ENCODE measurements at regions not wholly inside any gene's neighbourhood (a gene's known extent, or its start where the extent isn't known, plus 50 kb on each side); places are given as distances from the start of the nearest gene placed in this dataset.

DNA sequence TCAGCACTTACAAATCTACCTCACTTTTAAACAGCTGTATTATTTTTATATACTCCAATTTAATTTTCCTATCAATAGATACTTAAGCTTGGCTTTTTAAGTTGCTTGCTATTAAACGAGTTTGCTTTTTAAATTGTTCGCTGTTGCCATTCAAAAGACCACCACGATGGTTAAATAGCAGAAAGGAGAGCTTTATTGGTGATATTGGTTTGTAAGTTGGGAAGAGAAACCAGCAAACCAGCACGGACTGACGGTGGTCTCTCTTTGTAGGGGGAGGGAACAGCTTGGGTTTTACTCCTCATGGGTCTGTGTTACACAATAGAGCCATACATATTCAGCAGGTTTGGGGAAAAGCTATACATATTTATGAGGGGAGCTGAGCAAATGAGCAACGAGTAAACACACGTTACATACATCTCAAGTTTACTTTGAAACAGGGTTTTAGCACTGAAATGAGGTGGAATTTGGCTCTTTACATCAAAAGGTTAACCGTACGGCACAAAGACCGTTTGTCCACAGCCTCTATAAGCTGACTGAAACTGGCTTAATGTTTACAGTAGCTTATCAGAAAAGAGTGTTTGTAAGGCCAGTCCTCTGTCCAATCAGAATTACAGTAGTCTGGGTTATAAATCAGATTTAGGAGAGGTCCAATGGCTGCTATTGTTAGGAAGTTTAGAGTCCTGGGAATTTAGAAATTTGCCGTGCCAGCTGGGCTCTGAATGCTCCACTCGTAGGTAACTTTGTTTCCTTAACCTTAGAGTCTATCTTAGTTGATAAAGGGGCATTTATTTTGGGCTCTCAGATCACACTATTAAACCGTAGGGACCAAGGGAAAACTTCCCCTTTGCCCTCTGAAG, 69.7 kb upstream of the DHRS4 start:
- Histone ChIP-seq H3K4me3 (replicated peaks in 1 of 3; ENCODE audit: low read depth in 2 of 3, low read length in 3 of 3) (no peak overlapping the region), H3K4me1 (ENCODE audit: control insufficient read depth in 1 of 2, insufficient read depth in 2 of 2, low read length in 2 of 2) (no peaks in the 10 kb centered on the region), H3K79me2 (ENCODE audit: insufficient read depth, low read length) (no peaks in the 10 kb centered on the region), H2AFZ (ENCODE audit: insufficient read depth, low read depth, low read length, poor library complexity, severe bottlenecking) (no peak overlapping the region), H3K9me3 (replicated peaks in 1 of 2; ENCODE audit: control insufficient read depth in 1 of 2, insufficient read depth in 1 of 2, low read length in 2 of 2) (no peaks in the 10 kb centered on the region), H4K20me1 (ENCODE audit: insufficient read depth, low read length) (no peaks in the 10 kb centered on the region), H3K27ac (ENCODE audit: low read depth in 1 of 2, low read length in 2 of 2) (no peak overlapping the region), H3K4me2 (replicated peaks; ENCODE audit: extremely low read depth, low read length, poor library complexity, severe bottlenecking) (no peak overlapping the region), H3K9ac (ENCODE audit: insufficient read depth, low read length, poor library complexity, severe bottlenecking) (no peak overlapping the region), H3K27me3 (ENCODE audit: control insufficient read depth in 2 of 2, insufficient read depth in 2 of 2, low read length in 2 of 2) (no peaks in the 10 kb centered on the region), H3K36me3 (replicated peaks in 1 of 2; ENCODE audit: control insufficient read depth in 1 of 2, insufficient read depth in 2 of 2, low read length in 2 of 2) (no peaks in the 10 kb centered on the region)
- Mint-ChIP-seq H3K36me3 (no peaks in the 10 kb centered on the region), H3K4me3 (no peak overlapping the region), H3K27ac (no peak overlapping the region), H3K4me1 (no peaks in the 10 kb centered on the region), H3K27me3 (ENCODE audit: low read depth in 3 of 3) (peaks cover 0 to 2% (median 0%) of the 10 kb centered on the region in 3 donors), H3K9me3 (peaks cover 2 to 8% (median 3%) of the 10 kb centered on the region in 7 donors)
- DNase-seq = no peak
- 86% methylated on average over 8 of the region's 13 CpGs for WGBS (ENCODE audit: insufficient coverage)
- TF ChIP-seq, protein P1, sequence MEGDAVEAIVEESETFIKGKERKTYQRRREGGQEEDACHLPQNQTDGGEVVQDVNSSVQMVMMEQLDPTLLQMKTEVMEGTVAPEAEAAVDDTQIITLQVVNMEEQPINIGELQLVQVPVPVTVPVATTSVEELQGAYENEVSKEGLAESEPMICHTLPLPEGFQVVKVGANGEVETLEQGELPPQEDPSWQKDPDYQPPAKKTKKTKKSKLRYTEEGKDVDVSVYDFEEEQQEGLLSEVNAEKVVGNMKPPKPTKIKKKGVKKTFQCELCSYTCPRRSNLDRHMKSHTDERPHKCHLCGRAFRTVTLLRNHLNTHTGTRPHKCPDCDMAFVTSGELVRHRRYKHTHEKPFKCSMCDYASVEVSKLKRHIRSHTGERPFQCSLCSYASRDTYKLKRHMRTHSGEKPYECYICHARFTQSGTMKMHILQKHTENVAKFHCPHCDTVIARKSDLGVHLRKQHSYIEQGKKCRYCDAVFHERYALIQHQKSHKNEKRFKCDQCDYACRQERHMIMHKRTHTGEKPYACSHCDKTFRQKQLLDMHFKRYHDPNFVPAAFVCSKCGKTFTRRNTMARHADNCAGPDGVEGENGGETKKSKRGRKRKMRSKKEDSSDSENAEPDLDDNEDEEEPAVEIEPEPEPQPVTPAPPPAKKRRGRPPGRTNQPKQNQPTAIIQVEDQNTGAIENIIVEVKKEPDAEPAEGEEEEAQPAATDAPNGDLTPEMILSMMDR (IDR thresholded peaks at IDR 0.05) = no peak
- intact Hi-C loops (cut with micrococcal nuclease) = no loop called here

DNA sequence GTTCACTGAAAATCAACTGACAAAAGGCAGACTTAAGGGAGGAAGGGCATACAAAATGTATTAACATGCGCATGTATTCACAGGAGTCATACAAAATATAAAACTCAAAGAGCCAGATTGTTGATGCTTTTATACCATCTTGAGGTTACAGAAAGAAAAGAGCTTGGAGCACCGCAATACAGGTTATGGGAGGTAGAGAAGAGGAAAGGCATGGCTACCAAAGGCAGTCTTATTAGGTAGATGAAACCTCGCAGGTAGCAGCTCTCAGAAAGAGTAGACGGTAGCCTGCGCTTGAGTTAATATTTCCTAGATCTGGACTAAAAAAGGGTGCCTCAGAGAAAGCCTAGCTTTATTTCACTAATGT, 69.0 kb upstream of the DHRS4 start:
- no peak for DNase-seq
- no peak overlapping the region for H3K9ac ChIP-seq (ENCODE audit: insufficient read depth, low read length, poor library complexity, severe bottlenecking)
- H2AFZ ChIP-seq (ENCODE audit: insufficient read depth, low read depth, low read length, poor library complexity, severe bottlenecking) = no peak overlapping the region
- Mint-ChIP-seq H3K4me3 (no peak overlapping the region), H3K27ac (no peak overlapping the region), H3K36me3 (no peaks in the 10 kb centered on the region), H3K4me1 (no peaks in the 10 kb centered on the region), H3K9me3 (peaks cover 2 to 8% (median 3%) of the 10 kb centered on the region in 7 donors), H3K27me3 (ENCODE audit: low read depth in 3 of 3) (peaks cover 0 to 2% (median 0%) of the 10 kb centered on the region in 3 donors)
- TF ChIP-seq, protein P1 (IDR thresholded peaks at IDR 0.05) = no peak
- H3K79me2 ChIP-seq (ENCODE audit: insufficient read depth, low read length) = no peaks in the 10 kb centered on the region
- H3K36me3 ChIP-seq (replicated peaks in 1 of 2; ENCODE audit: control insufficient read depth in 1 of 2, insufficient read depth in 2 of 2, low read length in 2 of 2) = no peaks in the 10 kb centered on the region
- H3K27ac ChIP-seq (ENCODE audit: low read depth in 1 of 2, low read length in 2 of 2) = no peak overlapping the region
- H3K4me3 ChIP-seq (replicated peaks in 1 of 3; ENCODE audit: low read depth in 2 of 3, low read length in 3 of 3) = no peak overlapping the region
- H3K4me1 ChIP-seq (ENCODE audit: control insufficient read depth in 1 of 2, insufficient read depth in 2 of 2, low read length in 2 of 2) = no peaks in the 10 kb centered on the region
- no peaks in the 10 kb centered on the region for H4K20me1 ChIP-seq (ENCODE audit: insufficient read depth, low read length)
- no peak overlapping the region for H3K4me2 ChIP-seq (replicated peaks; ENCODE audit: extremely low read depth, low read length, poor library complexity, severe bottlenecking)
- no peaks in the 10 kb centered on the region for H3K27me3 ChIP-seq (ENCODE audit: control insufficient read depth in 2 of 2, insufficient read depth in 2 of 2, low read length in 2 of 2)
- no peaks in the 10 kb centered on the region for H3K9me3 ChIP-seq (replicated peaks in 1 of 2; ENCODE audit: control insufficient read depth in 1 of 2, insufficient read depth in 1 of 2, low read length in 2 of 2)
- intact Hi-C loops (cut with micrococcal nuclease) = no loop called here
- 89% methylated on average over 1 of the region's 5 CpGs for WGBS (ENCODE audit: insufficient coverage)

All from CD14-positive monocyte (primary cell).